HG03342 (cell line): ENCODE measurements at regions not wholly inside any gene's neighbourhood (a gene's known extent, or its start where the extent isn't known, plus 50 kb on each side); places are given as distances from the start of the nearest gene placed in this dataset.
"Not testable (repeated sequence)": the region's sequence is repeated elsewhere in the genome, so short reads cannot be mapped to it uniquely, and the experiment has no call there.

ENCODE experiments used
- ATAC-seq: cut with Tn5 transposase; IDR thresholded peaks from one replicate; pipeline ENCODE4 v1.9.1; 2021; ENCODE audit warnings: mild to moderate bottlenecking, moderate library complexity; ENCODE audit not compliant: unreplicated experiment

- no peak for ATAC-seq
These were observed 253.0 kb upstream of the ERBB4 start for GRCh38 chr2:212791569-212791968.

DNA sequence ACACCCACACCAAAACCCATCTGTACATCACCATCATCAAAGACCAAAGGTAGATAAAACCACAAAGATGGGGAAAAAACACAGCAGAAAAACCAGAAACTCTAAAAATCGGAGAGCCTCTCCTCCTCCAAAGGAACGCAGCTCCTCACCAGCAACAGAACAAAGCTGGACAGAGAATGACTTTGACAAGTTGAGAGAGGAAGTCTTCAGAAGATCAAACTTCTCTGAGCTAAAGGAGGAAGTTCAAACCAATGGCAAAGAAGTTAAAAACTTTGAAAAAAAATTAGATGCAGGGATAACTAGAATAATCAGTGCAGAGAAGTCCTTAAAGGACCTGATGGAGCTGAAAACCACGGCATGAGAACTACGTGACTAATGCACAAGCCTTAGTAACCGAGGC, 247.5 kb upstream of the ERBB4 start:
- ATAC-seq = not testable (repeated sequence)

DNA sequence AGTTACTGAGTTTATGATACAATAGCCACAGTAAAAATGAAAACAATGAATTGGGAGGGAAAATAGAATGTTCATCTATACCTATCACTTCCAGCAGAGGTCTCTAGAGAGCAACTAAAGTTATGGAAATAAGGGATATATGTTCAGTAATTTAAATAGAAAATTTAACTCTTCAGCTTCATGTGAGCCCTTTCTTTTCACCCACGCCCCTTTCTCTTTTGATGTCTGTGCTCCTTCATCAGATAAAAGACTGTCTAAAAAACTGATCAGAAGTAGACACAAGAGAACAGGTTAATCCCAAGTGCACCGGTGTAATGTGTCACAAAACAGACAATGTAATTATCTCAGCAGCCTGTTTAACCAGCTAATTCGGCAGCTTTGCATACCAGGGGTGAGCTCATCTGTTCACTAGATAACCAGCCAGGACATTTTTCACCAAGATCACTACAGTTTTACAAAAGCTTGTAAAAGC, 238.5 kb upstream of the ERBB4 start:
- ATAC-seq = peak; percentile 73

DNA sequence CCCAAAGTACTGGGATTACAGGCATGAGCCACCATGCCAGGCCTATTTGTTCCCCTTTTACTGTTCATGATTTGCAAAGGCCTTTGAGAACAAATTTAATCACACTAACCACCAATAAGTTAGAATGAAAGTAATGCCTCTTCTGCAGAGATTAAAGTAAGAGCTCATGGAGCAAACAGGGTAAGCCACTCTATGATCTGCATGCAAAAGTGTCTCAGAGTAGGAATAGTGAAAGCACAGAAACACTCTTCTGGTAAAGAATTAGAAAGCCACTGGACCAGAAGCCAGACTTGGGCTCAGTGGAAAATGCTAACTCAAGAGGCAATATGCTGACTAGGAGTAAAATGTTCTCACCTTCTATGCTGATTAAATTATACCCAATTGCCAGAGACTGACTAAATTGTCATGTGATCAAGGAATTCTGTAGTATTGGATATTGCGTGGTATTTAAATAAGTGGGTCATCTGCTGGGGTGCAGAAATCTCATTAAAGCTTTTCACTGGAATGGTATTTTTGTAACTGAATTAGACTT, 235.3 kb upstream of the ERBB4 start:
- no peak for ATAC-seq

- no peak for ATAC-seq
These were observed 231.6 kb upstream of the ERBB4 start for GRCh38 chr2:212770240-212770639.

DNA sequence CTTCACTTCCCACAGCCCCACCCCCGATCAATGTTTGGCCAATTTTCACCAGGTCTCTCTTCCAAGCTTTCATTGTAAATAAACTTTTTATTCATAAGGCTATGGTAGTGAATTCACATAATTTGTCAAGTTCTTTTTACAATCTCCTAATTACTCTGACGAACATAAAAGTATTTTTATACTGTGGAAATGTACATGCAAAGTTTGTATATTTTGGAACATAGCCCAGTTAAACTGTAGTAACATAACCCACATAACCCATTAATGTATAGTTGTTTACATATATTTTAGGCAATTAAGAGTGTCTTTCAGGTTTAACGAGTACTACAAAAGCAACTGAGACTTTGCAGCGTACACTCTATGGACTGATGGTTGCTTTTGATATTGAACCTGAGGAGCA, 228.3 kb upstream of the ERBB4 start:
- no peak for ATAC-seq

- no peak for ATAC-seq
These were observed 214.2 kb upstream of the ERBB4 start for GRCh38 chr2:212752730-212753351.

DNA sequence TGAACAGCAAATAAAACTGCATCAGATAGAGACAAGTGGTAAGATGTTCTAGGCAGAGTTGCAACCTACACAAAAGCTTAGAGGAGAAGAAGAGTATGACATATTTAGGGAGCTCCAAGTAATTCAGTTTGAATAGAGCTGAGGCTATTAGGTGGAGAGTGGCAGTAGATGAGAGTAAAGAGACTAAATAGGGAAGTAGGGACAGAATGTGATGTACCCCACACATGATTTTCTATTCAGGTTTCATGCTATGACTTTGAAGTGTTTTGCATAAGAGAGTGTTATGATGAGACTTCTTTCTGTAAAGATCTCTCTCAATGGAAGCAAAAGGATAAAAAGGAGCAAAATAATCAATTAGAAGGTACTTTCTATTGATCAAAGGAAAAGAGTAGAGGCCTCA, 206.8 kb upstream of the ERBB4 start:
- peak; percentile 98 for ATAC-seq

GRCh38 chr2:212737392-212738172, 199.0 kb upstream of the ERBB4 start:
- no peak for ATAC-seq

DNA sequence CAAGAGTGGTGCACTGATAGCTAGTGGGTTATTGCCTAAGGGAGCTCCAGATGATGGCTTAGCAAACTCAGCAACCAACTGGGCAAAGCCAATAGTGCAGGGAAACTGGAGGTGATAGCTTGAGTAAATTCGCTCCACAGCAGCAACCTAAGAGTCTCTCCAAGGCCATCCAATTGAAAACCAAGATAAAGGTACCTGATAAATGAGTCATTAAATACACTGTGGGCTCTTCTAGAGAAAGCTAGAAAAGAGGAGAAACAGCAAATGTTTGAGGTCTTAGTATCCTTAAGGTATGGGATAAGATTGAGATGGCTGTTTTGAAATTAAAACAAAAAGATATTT, 197.8 kb upstream of the ERBB4 start:
- ATAC-seq = no peak

GRCh38 chr2:212733273-212733672, 194.7 kb upstream of the ERBB4 start:
- peak; percentile 33 for ATAC-seq

GRCh38 chr2:212732860-212733259, 194.3 kb upstream of the ERBB4 start:
- no peak for ATAC-seq

DNA sequence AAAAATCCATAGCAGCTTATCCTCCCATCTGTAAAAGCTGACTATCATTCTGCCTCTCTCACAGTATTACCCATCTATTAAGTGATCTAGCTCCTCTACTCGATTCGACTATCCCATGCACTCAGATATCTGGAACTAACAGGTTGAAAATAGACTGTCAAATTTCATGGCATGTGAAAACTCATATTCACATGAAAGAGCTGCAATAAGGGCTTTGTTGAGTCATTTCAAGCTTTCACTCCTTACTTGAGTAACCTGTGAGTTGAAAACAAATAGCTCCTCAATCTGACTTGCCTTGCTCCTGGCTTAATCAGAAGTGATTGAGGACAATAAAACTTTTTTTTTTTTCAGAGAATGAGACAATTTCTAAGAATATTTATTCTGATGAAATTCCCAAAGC, 192.4 kb upstream of the ERBB4 start:
- ATAC-seq = peak; percentile 77

GRCh38 chr2:212728717-212729116, 190.1 kb upstream of the ERBB4 start:
- no peak for ATAC-seq

- ATAC-seq = peak; percentile 43
These were observed 189.1 kb upstream of the ERBB4 start for GRCh38 chr2:212727751-212728150.

GRCh38 chr2:212726403-212726802, 187.8 kb upstream of the ERBB4 start:
- peak; percentile 34 for ATAC-seq

GRCh38 chr2:212725180-212725579, 186.6 kb upstream of the ERBB4 start:
- no peak for ATAC-seq

DNA sequence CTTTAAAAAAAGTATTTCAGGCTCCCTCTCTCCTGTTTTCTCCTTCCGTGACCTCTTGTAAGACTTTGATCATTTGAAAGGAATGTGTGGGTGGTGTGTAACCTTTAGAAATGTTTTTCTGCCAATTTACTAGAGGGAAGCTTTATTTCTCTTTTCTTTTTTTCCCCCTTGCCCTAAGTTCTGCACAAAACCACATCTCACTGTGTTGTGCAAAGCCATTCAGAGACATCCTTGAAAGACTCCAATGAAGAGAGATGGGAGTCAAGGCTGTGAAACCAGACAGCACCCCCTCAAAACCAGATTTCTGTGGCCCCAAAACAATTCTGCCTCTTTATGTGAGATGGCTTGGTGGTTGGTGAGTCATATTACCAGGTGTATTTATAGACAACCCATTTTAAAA, 184.6 kb upstream of the ERBB4 start:
- no peak for ATAC-seq

GRCh38 chr2:212722046-212722445, 183.4 kb upstream of the ERBB4 start:
- no peak for ATAC-seq

- no peak for ATAC-seq
These were observed 182.4 kb upstream of the ERBB4 start for GRCh38 chr2:212721026-212721451.

DNA sequence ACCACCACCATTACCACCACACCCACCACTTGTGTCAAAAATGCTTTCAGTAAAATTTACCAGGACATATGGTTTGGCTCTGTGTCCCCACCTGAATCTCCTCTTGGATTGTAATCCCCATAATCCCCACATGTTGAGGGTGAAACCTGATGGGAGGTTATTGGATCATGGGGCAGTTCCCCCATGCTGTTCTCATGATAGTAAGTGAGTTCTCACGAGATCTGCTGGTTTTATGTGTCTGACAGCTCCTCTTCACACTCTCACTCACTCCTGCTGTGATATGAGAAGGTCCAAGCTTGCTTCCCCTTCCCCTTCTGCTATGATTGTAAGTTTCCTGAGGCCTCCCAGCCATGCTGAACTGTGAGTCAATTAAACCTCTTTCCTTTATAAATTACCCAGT, 176.8 kb upstream of the ERBB4 start:
- not testable (repeated sequence) for ATAC-seq

GRCh38 chr2:212713681-212714080, 175.1 kb upstream of the ERBB4 start:
- ATAC-seq = no peak
